Esophagus squamous epithelium (tissue), 5 donors: ENCODE measurements at regions not wholly inside any gene's neighbourhood (a gene's known extent, or its start where the extent isn't known, plus 50 kb on each side); places are given as distances from the start of the nearest gene placed in this dataset.

Experiments used
- DNase-seq: peaks from one replicate; lab custom pipeline; 2025; lab: John Stamatoyannopoulos, UW
- H3K27ac ChIP-seq, 4 donors: fragments of 200-600 bp; sonication (generic); one replicate each; pipeline ENCODE4 v1.5.1; 2016 to 2019; ENCODE audit warnings: mild to moderate bottlenecking in 1 of 4
- H3K27me3 ChIP-seq, 4 donors: fragments of 200-600 bp; sonication (generic); 1 replicate in 3 of 4; 2 replicates in 1 of 4; pipeline versions ENCODE4 v1.5.1 to v1.6.0; 2017 to 2021; ENCODE audit warnings: antibody characterized with exemption in 1 of 4
- H3K36me3 ChIP-seq, 3 donors: fragments of 200-600 bp; sonication (generic); one replicate each; pipeline ENCODE4 v1.5.1; 2016 to 2019
- H3K4me1 ChIP-seq, 3 donors: fragments of 200-600 bp; sonication (generic); one replicate each; pipeline ENCODE4 v1.5.1; 2017 to 2019
- H3K4me3 ChIP-seq, 4 donors: fragments of 200-600 bp; sonication (generic); 1 replicate in 3 of 4; 2 replicates in 1 of 4; pipeline ENCODE4 v1.5.1; 2016 to 2019; ENCODE audit warnings: mild to moderate bottlenecking in 2 of 4, moderate library complexity in 1 of 4
- H3K9me3 ChIP-seq, 3 donors: fragments of 200-600 bp; sonication (generic); one replicate each; pipeline ENCODE4 v1.5.1; 2016 to 2019
- POLR2A ChIP-seq, 4 donors: fragments of 450-650 bp; IDR thresholded peaks; one replicate each; pipeline ENCODE4 v1.6.1; 2017; ENCODE audit warnings: antibody characterized with exemption in 4 of 4, mild to moderate bottlenecking in 4 of 4, moderate library complexity in 3 of 4
- WGBS, 2 donors: methylation state at CpG; one replicate each; pipeline ENCODE4 v1.1.5; 2018; 5-methylcytosine and 5-hydroxymethylcytosine counted together
- intact Hi-C: fragments of 100-400 bp; cut with DNase I; formaldehyde crosslinking; loops from one replicate; pipeline ENCODE4 v1.15.0; 2022
- TF ChIP-seq, protein P1 (sequence below), 6 experiments: fragments of 450-650 bp in 4 of 6; fragments of 200-600 bp in 2 of 6; sonication (generic) in 2 of 6; IDR thresholded peaks; one replicate each; pipeline ENCODE4 v1.5.1; 2016 to 2019; ENCODE audit warnings: antibody characterized with exemption in 6 of 6, mild to moderate bottlenecking in 4 of 6, moderate library complexity in 4 of 6
- donor health status: DM: yes; HTN: yes; CAD: no.

GRCh38 chr13:81671064-81671463 lies 1330.1 kb upstream of the SPRY2 start:
- TF ChIP-seq POLR2A (IDR thresholded peaks at IDR 0.05): no peak
- H3K27ac ChIP-seq: no peak overlapping the region
- 77 to 90% methylated on average over 3 of the region's 3 CpGs for WGBS, 2 donors
- intact Hi-C loops: no loop called here
- no peak for DNase-seq
- no peaks in the 10 kb centered on the region for H3K27me3 ChIP-seq
- no peak overlapping the region for H3K4me3 ChIP-seq
- no peaks in the 10 kb centered on the region for H3K36me3 ChIP-seq
- no peaks in the 10 kb centered on the region for H3K4me1 ChIP-seq
- no peaks in the 10 kb centered on the region for H3K9me3 ChIP-seq

- TF ChIP-seq, protein P1, sequence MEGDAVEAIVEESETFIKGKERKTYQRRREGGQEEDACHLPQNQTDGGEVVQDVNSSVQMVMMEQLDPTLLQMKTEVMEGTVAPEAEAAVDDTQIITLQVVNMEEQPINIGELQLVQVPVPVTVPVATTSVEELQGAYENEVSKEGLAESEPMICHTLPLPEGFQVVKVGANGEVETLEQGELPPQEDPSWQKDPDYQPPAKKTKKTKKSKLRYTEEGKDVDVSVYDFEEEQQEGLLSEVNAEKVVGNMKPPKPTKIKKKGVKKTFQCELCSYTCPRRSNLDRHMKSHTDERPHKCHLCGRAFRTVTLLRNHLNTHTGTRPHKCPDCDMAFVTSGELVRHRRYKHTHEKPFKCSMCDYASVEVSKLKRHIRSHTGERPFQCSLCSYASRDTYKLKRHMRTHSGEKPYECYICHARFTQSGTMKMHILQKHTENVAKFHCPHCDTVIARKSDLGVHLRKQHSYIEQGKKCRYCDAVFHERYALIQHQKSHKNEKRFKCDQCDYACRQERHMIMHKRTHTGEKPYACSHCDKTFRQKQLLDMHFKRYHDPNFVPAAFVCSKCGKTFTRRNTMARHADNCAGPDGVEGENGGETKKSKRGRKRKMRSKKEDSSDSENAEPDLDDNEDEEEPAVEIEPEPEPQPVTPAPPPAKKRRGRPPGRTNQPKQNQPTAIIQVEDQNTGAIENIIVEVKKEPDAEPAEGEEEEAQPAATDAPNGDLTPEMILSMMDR (IDR thresholded peaks at IDR 0.05): no peak
Observed at GRCh38 chr13:81670048-81670447, 1329.1 kb upstream of the SPRY2 start.

DNA sequence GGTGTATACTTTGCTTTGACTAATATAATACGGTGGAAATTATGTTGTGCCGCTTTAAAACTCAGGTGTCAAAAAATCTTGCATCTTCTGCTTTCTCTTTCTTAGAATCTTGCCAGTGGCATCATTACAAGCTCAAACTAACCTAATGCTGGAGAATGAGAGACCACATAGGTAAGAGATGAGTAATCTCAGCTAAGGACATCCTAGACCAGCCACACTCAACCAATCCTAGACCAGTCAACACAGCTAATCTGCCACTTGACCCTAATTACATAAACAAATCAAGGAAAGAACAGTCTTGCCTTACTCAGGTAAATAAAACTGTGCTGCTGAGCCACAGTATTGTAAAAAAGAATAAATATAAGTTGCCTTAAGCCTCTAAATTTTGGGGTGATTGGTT lies 1323.9 kb upstream of the SPRY2 start:
- no peaks in the 10 kb centered on the region for H3K9me3 ChIP-seq
- H3K4me1 ChIP-seq: no peaks in the 10 kb centered on the region
- TF ChIP-seq, protein P1 (IDR thresholded peaks at IDR 0.05): no peak
- TF ChIP-seq POLR2A (IDR thresholded peaks at IDR 0.05): no peak
- DNase-seq: no peak
- intact Hi-C loops: no loop called here
- H3K4me3 ChIP-seq: no peak overlapping the region
- no peaks in the 10 kb centered on the region for H3K27me3 ChIP-seq
- H3K36me3 ChIP-seq: no peaks in the 10 kb centered on the region
- no peak overlapping the region for H3K27ac ChIP-seq
- WGBS, 2 donors: 98 to 100% methylated on average over 2 of the region's 2 CpGs

More at GRCh38 chr13:81670048-81670447, 1329.1 kb upstream of the SPRY2 start:
- WGBS, 2 donors: 30 to 41% methylated on average over 2 of the region's 2 CpGs
- H3K4me1 ChIP-seq: no peaks in the 10 kb centered on the region
- H3K27ac ChIP-seq: no peak overlapping the region
- no peak overlapping the region for H3K4me3 ChIP-seq
- no peaks in the 10 kb centered on the region for H3K27me3 ChIP-seq
- H3K9me3 ChIP-seq: no peaks in the 10 kb centered on the region
- no peak for DNase-seq
- intact Hi-C loops: no loop called here
- H3K36me3 ChIP-seq: no peaks in the 10 kb centered on the region

DNA sequence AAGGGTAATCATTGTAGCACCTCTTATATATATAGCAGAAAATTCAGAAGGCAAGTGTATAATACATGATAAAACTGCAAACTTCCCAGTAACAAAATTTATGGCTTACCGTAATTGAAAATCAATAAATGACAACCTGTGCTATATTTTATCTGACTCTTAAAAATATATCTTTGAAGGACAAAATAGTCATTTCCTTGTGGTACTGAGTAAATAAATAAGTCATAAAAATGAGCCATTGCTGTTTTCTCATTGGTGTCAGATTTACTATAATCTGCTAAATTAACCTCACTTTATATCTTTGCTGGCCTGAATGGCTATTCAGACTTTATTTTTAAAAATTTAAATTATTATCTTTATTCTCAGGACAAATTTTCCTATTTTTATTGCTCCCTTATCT lies 1319.1 kb upstream of the SPRY2 start:
- WGBS, 2 donors: 93% methylated on average over 1 of the region's 1 CpG
- Histone ChIP-seq H3K27me3 (no peaks in the 10 kb centered on the region), H3K9me3 (no peaks in the 10 kb centered on the region), H3K4me3 (no peak overlapping the region), H3K27ac (no peak overlapping the region), H3K36me3 (no peaks in the 10 kb centered on the region), H3K4me1 (no peaks in the 10 kb centered on the region)
- TF ChIP-seq POLR2A (IDR thresholded peaks at IDR 0.05): no peak
- TF ChIP-seq, protein P1 (IDR thresholded peaks at IDR 0.05): no peak
- no peak for DNase-seq
- intact Hi-C loops: no loop called here

GRCh38 chr13:81658598-81659370 lies 1317.9 kb upstream of the SPRY2 start:
- Histone ChIP-seq H3K9me3 (no peaks in the 10 kb centered on the region), H3K4me3 (no peak overlapping the region), H3K27me3 (no peaks in the 10 kb centered on the region), H3K4me1 (no peaks in the 10 kb centered on the region), H3K36me3 (no peaks in the 10 kb centered on the region), H3K27ac (no peak overlapping the region)
- TF ChIP-seq, protein P1 (IDR thresholded peaks at IDR 0.05): no peak
- no peak for TF ChIP-seq POLR2A (IDR thresholded peaks at IDR 0.05)
- WGBS, 2 donors: 60 to 69% methylated on average over 8 of the region's 8 CpGs
- DNase-seq: no peak
- intact Hi-C loops: no loop called here
